Gastroesophageal sphincter (tissue), 3 donors: ENCODE measurements at regions not wholly inside any gene's neighbourhood (a gene's known extent, or its start where the extent isn't known, plus 50 kb on each side); places are given as distances from the start of the nearest gene placed in this dataset.

Experiments
- CTCF ChIP-seq, 4 experiments: fragments of 200-600 bp in 2 of 4; fragments of 450-650 bp in 2 of 4; sonication (generic) in 1 of 4; IDR thresholded peaks; one replicate each; pipeline ENCODE4 v1.5.1; 2017 to 2019; ENCODE audit warnings: antibody characterized with exemption in 4 of 4, mild to moderate bottlenecking in 2 of 4, moderate library complexity in 2 of 4
- POLR2A ChIP-seq, 2 donors: fragments of 450-650 bp; IDR thresholded peaks; one replicate each; pipeline ENCODE4 v1.6.1; 2017; ENCODE audit warnings: antibody characterized with exemption in 2 of 2, mild to moderate bottlenecking in 2 of 2, moderate library complexity in 1 of 2
- POLR2AphosphoS5 ChIP-seq: sonication (generic); formaldehyde crosslinking; IDR thresholded peaks from one replicate; pipeline ENCODE4 v1.6.1; 2017; ENCODE audit warnings: antibody characterized with exemption

GRCh38 chr3:86379280-86379679 is 611.7 kb downstream of the VGLL3 start:
- TF ChIP-seq CTCF (IDR thresholded peaks at IDR 0.05) (no peak), POLR2AphosphoS5 (no peak), POLR2A (IDR thresholded peaks at IDR 0.05) (no peak)
